ENCODE measurements at regions not wholly inside any gene's neighbourhood (a gene's known extent, or its start where the extent isn't known, plus 50 kb on each side); places are given as distances from the start of the nearest gene placed in this dataset.
"Not testable (repeated sequence)": the region's sequence is repeated elsewhere in the genome, so short reads cannot be mapped to it uniquely, and the experiment has no call there.

DNA sequence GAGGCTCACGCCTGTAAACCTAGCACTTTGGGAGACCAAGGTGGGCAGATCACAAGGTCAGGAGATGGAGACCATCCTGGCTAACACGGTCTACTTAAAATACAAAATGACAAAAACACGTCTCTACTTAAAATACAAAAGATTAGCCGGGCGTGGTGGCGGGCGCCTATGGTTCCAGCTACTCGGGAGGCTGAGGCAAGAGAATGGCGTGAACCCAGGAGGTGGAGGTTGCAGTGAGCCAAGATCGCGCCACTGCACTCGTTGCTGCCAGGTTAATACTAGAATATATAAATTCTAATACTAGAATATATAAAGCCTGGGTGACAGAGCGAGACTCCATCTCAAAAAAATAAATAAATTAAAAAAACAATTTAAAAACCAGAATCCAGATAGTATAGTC, 588.7 kb upstream of the CDH7 start:
- TF ChIP-seq ZFX (IDR thresholded peaks at IDR 0.05; ENCODE audit: borderline replicate concordance): not testable (repeated sequence)
- TF ChIP-seq, protein P1, sequence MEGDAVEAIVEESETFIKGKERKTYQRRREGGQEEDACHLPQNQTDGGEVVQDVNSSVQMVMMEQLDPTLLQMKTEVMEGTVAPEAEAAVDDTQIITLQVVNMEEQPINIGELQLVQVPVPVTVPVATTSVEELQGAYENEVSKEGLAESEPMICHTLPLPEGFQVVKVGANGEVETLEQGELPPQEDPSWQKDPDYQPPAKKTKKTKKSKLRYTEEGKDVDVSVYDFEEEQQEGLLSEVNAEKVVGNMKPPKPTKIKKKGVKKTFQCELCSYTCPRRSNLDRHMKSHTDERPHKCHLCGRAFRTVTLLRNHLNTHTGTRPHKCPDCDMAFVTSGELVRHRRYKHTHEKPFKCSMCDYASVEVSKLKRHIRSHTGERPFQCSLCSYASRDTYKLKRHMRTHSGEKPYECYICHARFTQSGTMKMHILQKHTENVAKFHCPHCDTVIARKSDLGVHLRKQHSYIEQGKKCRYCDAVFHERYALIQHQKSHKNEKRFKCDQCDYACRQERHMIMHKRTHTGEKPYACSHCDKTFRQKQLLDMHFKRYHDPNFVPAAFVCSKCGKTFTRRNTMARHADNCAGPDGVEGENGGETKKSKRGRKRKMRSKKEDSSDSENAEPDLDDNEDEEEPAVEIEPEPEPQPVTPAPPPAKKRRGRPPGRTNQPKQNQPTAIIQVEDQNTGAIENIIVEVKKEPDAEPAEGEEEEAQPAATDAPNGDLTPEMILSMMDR (IDR thresholded peaks at IDR 0.05): not testable (repeated sequence)

Measured in 22Rv1 (cell line).